Nephron progenitor cell (in vitro differentiated cells): ENCODE measurements at regions not wholly inside any gene's neighbourhood (a gene's known extent, or its start where the extent isn't known, plus 50 kb on each side); places are given as distances from the start of the nearest gene placed in this dataset.

Experiments
- DNase-seq: peaks from one replicate; pipeline ENCODE4 v3.0.0; 2021
- H3K27ac Mint-ChIP-seq: 2 replicates; pipeline ENCODE4 v1.8.0; 2021; ENCODE audit warnings: mild to moderate bottlenecking, moderate library complexity, mixed read lengths
- H3K27me3 Mint-ChIP-seq: 2 replicates; pipeline ENCODE4 v1.8.0; 2021; ENCODE audit warnings: mild to moderate bottlenecking, low read depth, mixed read lengths; ENCODE audit not compliant: poor library complexity
- H3K36me3 Mint-ChIP-seq: 2 replicates; pipeline ENCODE4 v1.8.0; 2021; ENCODE audit warnings: low read depth, mixed read lengths
- H3K4me1 Mint-ChIP-seq: 2 replicates; pipeline ENCODE4 v1.8.0; 2021; ENCODE audit warnings: mixed read lengths
- H3K4me3 Mint-ChIP-seq: 2 replicates; pipeline ENCODE4 v1.8.0; 2021; ENCODE audit warnings: mild to moderate bottlenecking, moderate library complexity, mixed read lengths
- H3K9me3 Mint-ChIP-seq: 2 replicates; pipeline ENCODE4 v1.8.0; 2021; ENCODE audit warnings: mild to moderate bottlenecking, moderate library complexity, mixed read lengths
- CTCF ChIP-seq: fragments of 200-600 bp; sonication (generic); IDR thresholded peaks from 2 replicates; pipeline ENCODE4 v1.5.0; 2021; ENCODE audit warnings: antibody characterized with exemption

DNA sequence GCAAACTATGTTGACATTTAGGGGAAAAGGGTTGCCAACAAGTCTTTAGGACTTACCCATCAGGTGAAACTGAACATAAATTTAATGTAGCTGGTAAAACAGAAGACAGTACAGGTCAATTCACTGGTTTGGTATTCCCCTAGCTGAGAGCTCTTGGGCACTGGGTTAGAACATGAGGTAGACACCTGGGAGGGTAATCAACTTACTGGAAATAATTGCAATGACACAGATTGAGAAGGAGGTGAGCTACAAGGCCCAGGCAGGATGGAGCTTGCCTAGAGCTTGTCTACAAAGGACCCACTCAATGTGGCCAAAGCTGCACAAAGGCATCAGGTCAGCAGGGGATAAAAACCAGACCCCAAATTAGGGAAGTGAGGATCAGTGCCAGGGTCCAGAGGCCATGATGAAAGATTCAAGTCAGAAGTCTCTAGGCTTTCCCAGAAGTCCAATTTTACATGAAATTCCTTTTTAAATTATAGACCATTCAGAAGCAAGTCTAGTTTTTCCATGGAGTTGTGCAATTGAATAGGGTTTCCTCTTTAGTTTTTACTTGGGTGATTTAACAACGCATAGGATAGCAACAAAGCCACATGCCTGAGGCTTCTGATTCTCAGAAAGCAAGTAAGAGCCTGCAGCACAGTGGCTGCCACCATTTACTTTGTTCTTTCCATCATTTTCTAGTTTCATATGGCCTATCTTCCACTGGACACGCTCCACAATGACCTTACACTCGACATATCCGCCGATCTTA is 194.0 kb downstream of the NDFIP2 start:
- H3K4me3 Mint-ChIP-seq: no peak overlapping the region
- no peak overlapping the region for H3K27ac Mint-ChIP-seq
- H3K36me3 Mint-ChIP-seq: no peaks in the 10 kb centered on the region
- no peaks in the 10 kb centered on the region for H3K9me3 Mint-ChIP-seq
- H3K27me3 Mint-ChIP-seq: peaks cover 3% of the 10 kb centered on the region
- DNase-seq: no peak
- TF ChIP-seq CTCF: no peak
- peaks cover 53% of the 10 kb centered on the region for H3K4me1 Mint-ChIP-seq

GRCh38 chr13:79673993-79674377 is 193.0 kb downstream of the NDFIP2 start:
- Mint-ChIP-seq H3K9me3 (no peaks in the 10 kb centered on the region), H3K27me3 (peaks cover 3% of the 10 kb centered on the region), H3K27ac (peak overlapping the region; percentile 37), H3K36me3 (no peaks in the 10 kb centered on the region), H3K4me3 (no peak overlapping the region), H3K4me1 (peaks cover 52% of the 10 kb centered on the region)
- TF ChIP-seq CTCF: no peak
- no peak for DNase-seq

- Mint-ChIP-seq H3K9me3 (no peaks in the 10 kb centered on the region), H3K4me3 (no peak overlapping the region), H3K27me3 (peaks cover 3% of the 10 kb centered on the region), H3K36me3 (no peaks in the 10 kb centered on the region), H3K4me1 (peaks cover 49% of the 10 kb centered on the region), H3K27ac (peak overlapping the region; percentile 37)
- no peak for TF ChIP-seq CTCF
- DNase-seq: no peak
Observed at GRCh38 chr13:79673310-79673992, 192.5 kb downstream of the NDFIP2 start.

- Mint-ChIP-seq H3K9me3 (no peaks in the 10 kb centered on the region), H3K27me3 (peaks cover 3% of the 10 kb centered on the region), H3K36me3 (no peaks in the 10 kb centered on the region), H3K27ac (peak overlapping the region; percentile 34), H3K4me1 (peaks cover 52% of the 10 kb centered on the region), H3K4me3 (no peak overlapping the region)
- TF ChIP-seq CTCF: no peak
- DNase-seq: no peak
Observed at GRCh38 chr13:79671420-79671819, 190.5 kb downstream of the NDFIP2 start.

GRCh38 chr13:79668201-79668752 is 187.3 kb downstream of the NDFIP2 start:
- peak; percentile 8 for DNase-seq
- no peaks in the 10 kb centered on the region for H3K36me3 Mint-ChIP-seq
- TF ChIP-seq CTCF: no peak
- peaks cover 30% of the 10 kb centered on the region for H3K4me1 Mint-ChIP-seq
- H3K4me3 Mint-ChIP-seq: no peak overlapping the region
- no peaks in the 10 kb centered on the region for H3K9me3 Mint-ChIP-seq
- H3K27ac Mint-ChIP-seq: no peak overlapping the region
- H3K27me3 Mint-ChIP-seq: peaks cover 3% of the 10 kb centered on the region
